Left cardiac atrium (tissue), 4 donors: ENCODE measurements at regions not wholly inside any gene's neighbourhood (a gene's known extent, or its start where the extent isn't known, plus 50 kb on each side); places are given as distances from the start of the nearest gene placed in this dataset.

ENCODE experiments used
- ATAC-seq, 2 donors: fragments of 200-7000 bp; cut with Tn5 transposase; one replicate each; pipeline ENCODE4 v1.9.1; 2020; ENCODE audit warnings: mild to moderate bottlenecking in 2 of 2, moderate library complexity in 2 of 2
- DNase-seq: peaks from one replicate; pipeline ENCODE4 v3.0.0-alpha.2; 2020
- intact Hi-C, 2 donors: fragments of 100-400 bp; cut with DNase I; formaldehyde crosslinking; loops; one replicate each; pipeline versions ENCODE4 v1.14.1 to v1.15.1; 2022 to 2023
- donor health status: DM: no; HTN: yes; CAD: no.
- donor health status: DM: no; HTN: yes; CAD: no; lungs with severe emphysema.
- donor health status: DM: yes; HTN: yes; CAD: no.
- donor health status: Dilated cardiomyopathy.

DNA sequence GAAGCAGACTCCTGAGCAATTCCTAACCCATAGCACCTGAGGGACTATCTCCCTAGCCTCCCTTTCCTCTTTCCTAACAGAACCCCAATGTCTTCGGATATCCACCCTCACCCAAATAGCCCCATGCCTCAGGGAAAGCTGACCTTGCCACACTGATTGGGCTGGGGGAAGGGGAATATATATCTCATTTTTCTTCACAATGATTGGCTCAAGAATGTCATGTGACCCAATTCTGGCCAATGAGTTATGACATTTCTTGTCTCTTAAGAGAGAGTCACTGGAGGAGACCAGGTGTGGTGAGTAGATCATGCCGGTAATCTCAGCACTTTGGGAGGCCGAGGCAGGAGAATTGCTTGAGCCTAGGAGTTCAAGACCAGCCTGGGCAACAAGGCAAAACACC, 71.9 kb upstream of the NLK start:
- no peak for ATAC-seq
- intact Hi-C loops, result no loop called here

DNA sequence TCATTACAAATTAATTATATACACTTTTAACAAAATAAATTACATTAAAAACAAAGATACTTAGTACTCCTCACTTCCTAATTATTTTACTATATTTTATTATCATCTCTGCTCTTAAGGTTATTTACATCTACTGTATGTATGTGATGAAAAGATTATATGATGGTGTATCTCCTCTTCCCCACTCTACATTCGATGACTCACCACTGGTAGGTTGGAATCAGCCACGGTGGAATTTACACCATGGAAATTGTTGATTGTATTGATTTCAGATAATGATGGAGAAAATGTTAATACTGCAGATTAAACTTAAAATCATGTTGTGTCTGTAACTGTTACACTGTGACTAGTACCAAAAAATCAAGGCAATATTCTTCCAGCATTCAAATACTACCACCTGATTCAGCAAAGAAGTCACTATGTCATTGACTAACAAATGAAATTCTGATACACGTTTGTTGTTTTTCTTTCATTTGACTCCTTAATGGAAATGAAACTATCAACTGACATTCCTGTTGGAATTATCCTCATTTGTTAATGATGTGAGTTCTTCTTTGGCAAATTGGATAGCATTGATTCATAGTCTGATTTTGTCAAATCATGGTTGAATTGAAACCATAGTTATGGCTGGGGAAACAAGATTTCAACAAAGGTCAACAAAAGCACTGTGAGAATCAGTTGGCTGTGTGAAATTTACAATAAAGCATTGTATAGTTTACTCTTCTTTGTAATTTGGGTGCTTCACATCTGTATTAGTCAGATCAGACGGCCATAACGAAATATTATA, 69.0 kb upstream of the NLK start:
- ATAC-seq, result no peak
- no peak for DNase-seq
- intact Hi-C loops, result no loop called here

More for the DNA sequence above, 71.9 kb upstream of the NLK start:
- no peak for DNase-seq

DNA sequence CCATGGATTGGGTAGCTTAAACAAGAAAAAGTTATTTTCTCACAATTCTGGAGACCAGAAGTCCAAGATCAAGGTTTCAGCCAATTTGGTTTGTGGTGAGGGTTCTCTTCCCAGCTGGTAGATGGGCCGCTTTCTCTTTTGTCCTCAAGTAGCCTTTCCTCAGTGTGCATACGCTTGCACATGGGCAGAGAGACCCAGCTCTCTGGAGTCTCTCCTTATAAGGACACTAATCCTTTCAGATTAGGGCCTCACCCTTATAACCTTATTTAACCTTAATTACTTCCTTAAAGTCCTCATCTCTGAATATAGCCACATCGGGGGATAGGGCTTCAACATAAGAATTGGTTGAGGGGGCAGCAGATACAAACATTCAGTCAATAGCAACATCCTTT, 68.4 kb upstream of the NLK start:
- DNase-seq, result no peak
- no peak for ATAC-seq
- intact Hi-C loops, result no loop called here

DNA sequence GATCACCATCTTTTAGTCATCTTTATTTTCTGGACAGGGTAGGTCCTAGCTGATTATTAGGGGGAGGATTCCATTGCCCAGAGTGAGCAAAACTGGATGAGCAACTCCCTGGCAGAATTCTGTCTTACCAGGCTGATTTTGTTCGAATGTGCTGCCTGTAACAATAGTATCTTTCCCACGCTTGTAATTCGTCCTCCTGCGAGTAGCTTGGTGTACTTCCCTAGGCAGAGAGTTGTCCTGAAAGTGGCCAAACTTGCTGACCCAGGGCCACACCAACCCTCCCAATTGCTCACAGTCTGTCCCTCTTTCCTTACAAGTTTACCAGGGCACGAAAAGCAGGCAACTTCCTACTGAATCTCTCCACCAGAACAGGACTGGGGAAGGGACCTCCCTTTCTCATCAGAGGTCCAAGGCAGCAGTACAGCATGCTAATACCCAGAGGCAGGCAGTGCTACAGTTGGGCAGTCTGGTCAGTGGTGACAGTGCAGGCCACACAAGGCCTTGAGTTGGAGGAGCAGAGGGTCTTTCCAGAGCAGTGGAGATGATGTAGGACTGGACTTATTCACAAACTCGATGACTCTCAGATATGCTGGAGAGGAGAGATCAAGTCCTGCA, 67.8 kb upstream of the NLK start:
- intact Hi-C loops, result no loop called here
- ATAC-seq (no peak), DNase-seq (no peak)

DNA sequence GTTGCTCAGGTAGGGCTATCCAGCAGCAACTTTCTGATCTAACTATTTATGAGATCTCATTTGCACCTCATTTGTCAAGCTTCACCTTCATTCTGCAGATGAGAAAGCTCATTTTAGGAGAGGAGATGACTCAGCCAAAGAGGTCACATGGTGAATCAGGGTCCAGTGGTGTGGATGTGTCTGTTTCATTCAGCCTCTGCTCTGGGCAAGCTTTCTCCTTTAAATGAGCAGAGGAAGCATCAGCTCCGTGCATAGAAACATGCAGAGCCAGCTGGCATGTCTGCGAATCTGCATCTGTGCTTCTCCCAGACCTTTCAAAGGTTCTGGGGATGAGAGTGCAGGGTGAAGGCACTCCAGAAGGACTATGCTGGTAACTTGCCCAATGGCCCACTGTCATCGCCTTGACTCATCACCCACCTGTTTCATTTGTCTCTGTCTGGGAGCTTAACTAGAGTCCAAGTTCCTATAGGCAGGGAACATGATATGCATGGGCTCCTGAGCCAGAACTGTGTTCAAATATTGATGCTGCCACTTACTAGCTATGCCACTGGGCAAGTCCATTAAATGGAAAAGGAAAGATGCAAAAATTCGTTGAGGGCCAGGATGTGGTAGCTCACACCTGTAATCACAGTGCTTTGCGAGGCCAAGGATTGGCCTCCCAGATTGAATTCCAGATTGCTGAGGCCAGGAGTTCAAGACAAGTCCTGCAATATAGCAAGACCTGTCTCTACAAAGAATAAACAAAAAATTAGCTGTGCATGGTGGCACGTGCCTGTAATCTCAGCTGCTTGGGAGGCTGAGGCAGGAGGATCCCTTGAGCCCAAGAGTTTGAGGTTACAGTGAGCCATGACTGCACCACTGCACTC, 67.1 kb upstream of the NLK start:
- intact Hi-C loops, result no loop called here
- ATAC-seq, result no peak

DNA sequence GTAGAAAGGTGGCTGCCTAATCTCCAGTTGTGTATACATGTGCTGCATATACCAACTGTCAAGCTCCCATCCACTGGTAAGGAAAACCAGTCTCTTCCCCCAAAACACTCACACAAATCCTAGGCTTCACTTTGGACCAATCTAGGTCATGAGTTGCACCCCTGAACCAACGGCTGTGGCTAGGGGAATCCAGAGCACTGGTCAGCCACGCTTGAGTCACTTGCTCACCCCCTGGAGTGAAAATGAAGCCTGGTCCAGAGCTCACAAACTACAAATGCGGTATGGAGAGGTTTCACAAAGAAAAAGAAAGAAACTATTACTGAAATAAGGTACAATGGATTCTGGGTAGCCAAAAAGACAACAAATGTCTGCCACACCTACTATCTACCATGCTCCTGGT, 66.1 kb upstream of the NLK start:
- DNase-seq (no peak), ATAC-seq (no peak)
- intact Hi-C loops, result no loop called here

More for the DNA sequence above, 67.1 kb upstream of the NLK start:
- DNase-seq, result no peak

DNA sequence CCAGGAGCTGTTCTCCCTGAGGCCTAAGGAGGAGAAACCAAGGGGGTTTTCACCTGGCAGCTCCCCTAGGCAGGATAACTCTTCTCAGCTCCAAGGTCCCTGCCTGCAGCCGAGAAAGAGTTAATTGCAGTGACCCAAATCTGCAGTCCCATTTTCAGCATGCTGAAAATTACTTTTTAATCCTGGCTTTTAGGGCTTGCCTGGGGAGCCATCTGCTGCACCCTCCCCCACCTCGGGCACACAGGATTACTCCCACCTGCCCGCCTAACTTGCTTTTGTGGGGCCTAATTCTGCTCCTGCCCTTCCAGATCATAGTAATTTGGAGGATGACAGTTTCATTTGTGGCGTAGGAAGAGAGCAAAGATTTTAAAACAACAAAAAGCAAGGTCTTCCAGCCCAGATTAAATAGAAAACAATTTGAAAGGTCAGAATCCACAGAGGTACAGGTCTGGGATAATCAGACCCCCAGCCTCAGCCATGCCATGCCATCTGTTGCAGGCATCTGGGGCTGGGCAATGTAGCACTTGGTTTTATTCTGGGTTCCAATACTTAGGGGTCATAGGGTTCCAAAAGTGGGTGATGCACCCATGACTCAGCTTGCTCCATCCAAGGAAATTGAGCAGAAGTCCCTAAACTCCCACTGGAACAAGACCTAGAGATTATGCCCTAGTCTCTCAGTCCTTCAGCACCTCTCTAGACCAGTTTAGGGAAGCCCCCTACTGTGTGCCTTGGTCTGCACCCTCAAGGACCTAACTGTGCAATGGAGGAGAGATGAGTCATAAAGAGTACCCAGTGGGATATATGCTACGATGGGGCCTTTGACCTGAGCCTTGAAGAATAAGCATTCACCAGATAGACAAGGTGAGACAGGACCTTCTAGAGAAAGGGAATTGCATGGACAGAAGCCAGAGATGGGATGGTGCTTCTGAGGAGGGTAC, 64.5 kb upstream of the NLK start:
- ATAC-seq (no peak), DNase-seq (no peak)
- intact Hi-C loops, result no loop called here

DNA sequence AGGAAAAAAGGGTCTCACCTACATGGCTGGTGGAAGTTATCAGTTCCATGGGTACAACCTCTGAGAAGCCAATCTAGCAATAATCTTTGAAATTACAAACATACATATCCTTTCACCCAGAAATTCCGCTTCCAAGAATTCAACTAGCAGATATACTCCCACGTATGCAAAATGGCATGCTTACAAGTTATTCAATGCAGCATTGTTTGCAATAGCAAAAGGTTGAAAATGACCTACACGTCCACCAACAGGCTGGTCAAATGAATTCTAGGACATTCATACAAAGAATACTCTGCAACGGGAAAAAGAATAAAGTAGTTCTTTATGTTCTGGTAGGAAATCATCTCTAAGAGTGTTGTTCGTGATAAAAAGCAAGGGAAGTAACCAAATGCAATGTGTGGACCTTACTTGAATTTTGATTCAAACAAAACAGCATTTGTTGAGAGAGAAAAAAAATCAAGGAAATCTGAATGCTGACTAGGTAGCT, 63.7 kb upstream of the NLK start:
- ATAC-seq, result no peak
- DNase-seq, result no peak
- intact Hi-C loops, result no loop called here

DNA sequence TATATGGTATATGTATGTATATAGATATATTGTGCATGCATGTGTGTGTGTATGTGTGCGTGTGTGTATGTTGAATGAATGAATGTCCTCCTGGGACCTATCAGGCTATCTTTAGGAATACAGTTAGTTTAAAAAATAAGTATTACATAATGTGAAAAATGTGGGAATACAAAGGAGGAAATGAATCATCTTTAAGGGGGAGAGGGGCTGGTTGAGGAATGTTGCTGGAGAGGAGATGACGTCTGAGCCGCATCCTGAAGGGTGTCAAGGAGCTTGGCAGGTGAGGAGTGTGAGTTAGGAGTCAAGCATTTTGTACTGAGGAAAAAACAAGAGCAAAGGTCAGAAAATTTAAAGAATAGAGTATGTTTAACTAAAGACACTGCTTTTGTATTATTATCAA, 62.4 kb upstream of the NLK start:
- DNase-seq (no peak), ATAC-seq (peak in 1 of 2 donors; percentile 59)
- intact Hi-C loops, result no loop called here

DNA sequence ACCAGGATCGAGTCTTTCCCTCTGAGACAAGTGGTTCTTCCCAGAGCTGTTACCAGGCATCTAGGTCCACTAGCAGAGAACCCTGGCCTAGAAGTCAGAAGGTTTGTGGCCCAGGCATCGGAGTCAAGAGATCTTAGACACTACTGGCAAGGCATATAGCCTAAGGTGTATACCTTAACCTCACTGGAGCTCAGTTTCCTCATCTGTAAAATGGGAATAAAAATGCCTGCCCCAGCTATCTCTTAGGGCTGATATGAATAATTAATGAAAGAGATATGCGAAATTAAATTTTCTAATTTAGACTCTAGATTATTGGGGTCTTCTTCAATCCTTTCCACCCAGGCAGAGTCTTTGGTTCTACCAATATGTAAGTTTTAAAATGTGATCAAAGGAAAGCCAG, 60.5 kb upstream of the NLK start:
- DNase-seq (no peak), ATAC-seq (no peak)
- intact Hi-C loops, result no loop called here

DNA sequence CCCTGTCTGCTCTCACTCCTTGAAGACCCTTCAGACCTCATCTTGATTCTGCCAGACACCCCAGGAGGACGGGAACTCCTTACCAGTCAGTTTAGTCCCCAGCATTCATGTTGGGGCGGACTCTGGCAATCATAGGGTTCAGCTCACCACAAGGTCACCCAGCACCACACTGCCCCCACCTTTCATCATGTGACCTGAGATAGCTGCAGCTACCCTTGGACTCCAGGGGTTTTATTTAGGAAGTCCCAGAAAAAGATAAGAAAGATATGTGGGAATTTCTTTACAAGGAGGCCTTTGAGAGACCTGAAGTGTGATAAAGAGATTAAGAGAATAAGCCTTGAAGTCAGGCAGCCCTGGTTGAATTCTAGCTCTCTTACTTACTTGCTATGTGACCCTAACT, 59.8 kb upstream of the NLK start:
- ATAC-seq, result no peak
- intact Hi-C loops, result no loop called here

DNA sequence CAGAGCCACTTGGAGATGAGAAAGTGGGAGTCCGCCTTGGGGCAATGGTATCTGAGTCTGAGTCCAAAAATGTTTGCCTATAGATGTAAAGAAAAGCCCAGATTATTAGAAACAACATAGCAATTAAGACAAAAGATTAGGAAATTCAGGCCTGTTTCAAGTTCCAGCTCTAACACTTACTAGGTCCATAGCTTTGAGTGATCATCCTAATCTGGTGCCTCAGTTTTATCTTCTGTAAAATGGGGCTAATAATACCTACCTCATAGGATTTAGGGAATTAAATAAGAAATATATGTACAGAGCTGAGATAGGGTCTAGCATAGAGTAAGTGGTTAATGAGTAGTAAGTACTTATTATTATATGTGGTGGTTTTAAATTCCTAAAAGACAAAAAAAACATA, 58.6 kb upstream of the NLK start:
- ATAC-seq, result no peak
- intact Hi-C loops, result no loop called here
- DNase-seq, result no peak

More for the DNA sequence above, 59.8 kb upstream of the NLK start:
- no peak for DNase-seq

DNA sequence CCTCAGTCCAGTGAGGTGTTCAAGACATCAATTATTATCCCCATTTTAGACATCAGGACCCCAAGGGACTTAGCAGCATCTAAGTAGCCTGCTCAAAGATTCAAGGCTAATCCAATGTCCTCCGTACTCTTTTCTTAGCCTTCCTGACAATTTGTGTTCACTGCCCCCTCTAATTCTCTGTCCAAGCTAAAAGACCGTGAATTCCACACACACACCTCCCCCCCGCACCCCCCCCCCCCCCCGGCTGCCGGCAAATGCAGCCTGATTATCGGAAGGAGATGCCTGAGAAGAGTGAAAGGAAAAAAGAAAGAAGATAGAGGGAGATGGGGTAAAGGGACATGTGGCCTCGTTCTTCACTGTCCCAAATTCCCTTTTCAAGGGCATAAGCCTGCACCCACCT, 58.1 kb upstream of the NLK start:
- ATAC-seq (no peak), DNase-seq (no peak)
- intact Hi-C loops, result no loop called here

DNA sequence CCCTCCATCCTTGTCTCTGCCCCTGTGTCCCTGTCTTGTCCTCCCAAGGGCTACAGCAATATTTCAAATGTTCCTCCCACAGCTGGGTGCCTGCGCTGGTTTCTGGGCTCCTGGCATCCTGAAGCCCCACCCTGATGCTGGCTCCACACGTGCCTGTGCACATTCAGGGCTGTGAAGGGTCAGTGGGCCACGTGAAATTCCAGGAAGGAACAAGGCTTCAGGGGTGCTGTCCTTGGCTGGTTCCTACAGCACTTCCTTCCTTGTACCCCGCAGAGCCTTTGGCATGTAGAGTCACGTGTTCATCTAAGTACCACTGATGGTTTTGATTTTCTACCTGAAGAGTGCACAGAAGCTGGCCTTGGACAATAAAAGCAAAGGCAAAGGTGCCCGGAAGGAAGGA, 57.7 kb upstream of the NLK start:
- DNase-seq (peak; percentile 24), ATAC-seq (peak in 1 of 2 donors; percentile 68)
- intact Hi-C loops, result no loop called here

DNA sequence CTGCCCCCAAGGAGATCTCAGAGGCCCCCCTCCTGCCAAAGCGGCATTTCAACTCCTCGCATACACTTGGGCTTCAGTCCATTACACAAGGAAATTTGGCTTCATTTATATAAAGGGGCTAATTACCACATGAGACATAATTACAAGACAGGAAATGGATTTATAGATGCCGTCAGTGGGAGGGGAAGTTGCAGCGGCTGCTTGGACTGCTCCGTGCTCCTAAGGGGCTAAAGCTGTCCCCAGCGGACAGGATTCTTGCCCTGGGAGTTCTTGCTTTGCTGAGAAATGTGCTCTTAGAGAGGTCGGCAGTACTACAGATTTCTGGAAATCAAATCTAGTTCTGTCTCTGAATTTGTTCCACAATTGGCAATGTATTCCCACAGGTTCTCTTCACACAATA, 57.2 kb upstream of the NLK start:
- no peak for DNase-seq
- ATAC-seq, result peak in 1 of 2 donors; percentile 15
- intact Hi-C loops, result no loop called here

DNA sequence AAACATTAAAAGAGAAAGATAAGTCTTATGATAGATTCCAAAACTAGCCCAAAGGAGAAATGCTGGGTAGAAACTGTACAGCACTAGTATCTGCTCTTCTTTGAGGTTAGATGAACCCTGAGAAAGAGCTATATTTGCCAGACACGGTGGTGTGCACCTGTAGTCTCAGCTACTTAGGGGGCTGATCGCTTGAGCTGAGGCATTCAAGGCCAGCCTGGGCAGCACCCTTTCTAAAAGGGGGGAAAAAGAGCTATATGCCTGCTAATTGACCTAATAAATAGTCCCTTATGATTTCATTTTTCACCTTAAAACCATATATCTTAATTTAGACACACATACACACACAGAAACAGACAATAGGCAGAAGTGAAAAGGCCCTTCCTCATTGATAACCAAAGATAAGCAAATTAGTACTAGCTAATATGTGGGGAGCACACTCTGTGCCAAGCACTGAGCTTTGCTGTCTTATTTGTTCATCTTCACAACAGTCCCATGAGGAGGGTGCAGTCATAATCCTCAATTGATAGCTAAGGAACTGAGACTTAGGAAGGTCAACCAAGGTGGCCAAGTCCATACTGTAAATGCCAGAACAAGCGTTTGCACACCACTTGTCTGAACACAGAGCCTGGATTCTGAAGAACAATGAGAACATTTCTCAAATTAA, 56.6 kb upstream of the NLK start:
- no peak for DNase-seq

DNA sequence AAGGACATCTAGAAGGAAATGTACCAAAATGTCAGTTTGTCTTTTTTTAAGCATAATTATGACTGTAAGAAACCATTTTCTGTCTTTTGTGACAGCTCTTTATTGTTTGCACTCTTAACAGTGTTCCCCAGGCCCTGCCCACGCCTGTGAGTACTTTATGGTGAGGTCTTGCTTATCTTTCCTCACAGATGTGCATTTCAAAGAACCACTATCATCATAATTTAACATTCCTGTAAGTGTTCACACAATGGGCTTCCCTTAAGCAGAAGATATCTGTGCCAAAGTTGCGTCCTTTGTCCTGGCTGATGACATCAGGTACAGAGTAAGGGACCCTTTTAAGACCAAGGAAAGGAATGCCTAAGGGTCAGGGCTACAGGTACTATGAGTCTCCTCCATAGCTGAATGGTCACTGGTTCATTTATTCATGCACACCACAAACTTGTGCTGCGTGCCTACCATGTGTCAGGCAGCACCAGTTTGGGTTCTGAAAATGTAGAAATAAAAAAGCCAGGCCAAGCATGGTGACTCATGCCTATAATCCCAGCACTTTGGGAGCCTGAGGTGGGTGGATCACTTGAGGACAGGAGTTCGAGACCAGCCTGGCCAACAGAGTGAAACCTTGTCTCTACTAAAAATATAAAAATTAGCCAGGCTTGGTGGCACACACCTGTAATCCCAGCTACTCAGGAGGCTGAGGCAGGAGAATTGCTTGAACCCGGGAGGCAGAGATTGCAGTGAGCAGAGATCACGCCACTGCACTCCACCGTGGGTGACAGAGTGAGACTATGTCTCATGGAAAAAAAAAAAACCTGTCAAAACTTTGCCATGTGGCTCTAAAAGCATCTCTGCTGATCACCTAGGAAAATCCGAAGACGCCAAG, 55.4 kb upstream of the NLK start:
- DNase-seq (no peak), ATAC-seq (no peak)
- intact Hi-C loops, result no loop called here

More for the DNA sequence above, 56.6 kb upstream of the NLK start:
- intact Hi-C loops, result no loop called here
- ATAC-seq, result no peak

DNA sequence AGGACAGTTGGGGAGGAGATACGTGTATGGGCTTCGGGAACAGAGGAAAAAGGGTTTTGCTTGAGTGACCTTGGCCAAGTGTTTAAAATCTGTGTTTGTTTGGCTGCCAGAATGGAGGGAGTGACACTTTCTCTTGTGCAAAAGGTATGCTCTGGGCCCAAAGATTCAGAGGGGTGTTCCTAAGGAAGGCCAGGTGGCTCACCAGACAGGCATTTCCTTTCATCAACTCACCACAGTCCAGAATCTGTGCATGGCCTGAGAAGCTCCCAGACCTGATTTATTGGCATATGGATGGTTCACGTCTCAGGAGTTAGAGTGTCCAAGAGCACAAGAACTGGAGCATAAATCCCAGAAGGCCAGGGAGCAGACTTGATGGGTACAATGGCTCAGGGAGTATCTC, 53.4 kb upstream of the NLK start:
- intact Hi-C loops, result no loop called here
- ATAC-seq (no peak), DNase-seq (no peak)
